ENCODE measurements at regions not wholly inside any gene's neighbourhood (a gene's known extent, or its start where the extent isn't known, plus 50 kb on each side); places are given as distances from the start of the nearest gene placed in this dataset.

GRCh38 chr1:235059221-235059620 lies 69.4 kb downstream of the TOMM20 start:
- Mint-ChIP-seq H3K4me3 (no peak overlapping the region), H3K27ac (no peak overlapping the region), H3K27me3 (no peaks in the 10 kb centered on the region), H3K9me3 (ENCODE audit: insufficient read depth) (no peaks in the 10 kb centered on the region), H3K4me1 (peaks cover 20% of the 10 kb centered on the region)
- H3K27me3 ChIP-seq (replicated peaks in 1 of 4; ENCODE audit: control extremely low read depth in 1 of 4, control insufficient read depth in 3 of 4, insufficient read depth in 4 of 4, low read length in 3 of 4), result no peaks in the 10 kb centered on the region
- ChIA-PET CTCF (no interaction called here), POLR2A (no interaction called here)
- no peaks in the 10 kb centered on the region for H4K20me1 ChIP-seq (ENCODE audit: control insufficient read depth, insufficient read depth, low read length, poor library complexity, severe bottlenecking)
- H3K27ac ChIP-seq (ENCODE audit: low read length in 2 of 2), result no peak overlapping the region
- H3K79me2 ChIP-seq (ENCODE audit: control insufficient read depth, insufficient read depth, low read length), result no peaks in the 10 kb centered on the region
- H3K36me3 ChIP-seq (replicated peaks in 1 of 2; ENCODE audit: control extremely low read depth in 1 of 2, control insufficient read depth in 1 of 2, extremely low read depth in 1 of 2, insufficient read depth in 2 of 2, low read length in 1 of 2), result no peaks in the 10 kb centered on the region
- no peaks in the 10 kb centered on the region for H3K9me3 ChIP-seq (ENCODE audit: control extremely low read depth in 1 of 3, control insufficient read depth in 2 of 3, insufficient read depth in 1 of 3, low read length in 2 of 3)
- H3K4me3 ChIP-seq (ENCODE audit: control extremely low read depth in 1 of 5, extremely low read depth in 1 of 5, insufficient read depth in 1 of 5, low read depth in 2 of 5, low read length in 4 of 5), result no peak overlapping the region
- 92% methylated on average over 5 of the region's 6 CpGs for WGBS (ENCODE audit: insufficient coverage)
- H2AFZ ChIP-seq (ENCODE audit: insufficient read depth, low read depth, low read length, poor library complexity, severe bottlenecking), result no peak overlapping the region
- peaks cover 7 to 8% of the 10 kb centered on the region in 2 donors for H3K4me1 ChIP-seq (ENCODE audit: control insufficient read depth in 2 of 2, insufficient read depth in 2 of 2, low read length in 2 of 2)
- TF ChIP-seq CTCF (IDR thresholded peaks at IDR 0.05), result no peak
- no peak for TF ChIP-seq EZH2 (IDR thresholded peaks at IDR 0.05; ENCODE audit: borderline replicate concordance, insufficient read depth, low read depth, low read length, poor library complexity, severe bottlenecking)
- H3K4me2 ChIP-seq (replicated peaks; ENCODE audit: low read depth, low read length, poor library complexity, severe bottlenecking), result no peak overlapping the region
- no peak for DNase-seq
- intact Hi-C loops (cut with micrococcal nuclease), result no loop called here
- no peak overlapping the region for H3K9ac ChIP-seq (ENCODE audit: low read length)
- ATAC-seq (ENCODE audit: low read depth), result no peak

- H3K27ac Mint-ChIP-seq, result no peak overlapping the region
- intact Hi-C loops (cut with micrococcal nuclease), result no loop called here
- no peak for TF ChIP-seq EZH2 (IDR thresholded peaks at IDR 0.05; ENCODE audit: borderline replicate concordance, insufficient read depth, low read depth, low read length, poor library complexity, severe bottlenecking)
- TF ChIP-seq CTCF (IDR thresholded peaks at IDR 0.05), result peak; percentile 14
- H3K4me1 Mint-ChIP-seq, result peaks cover 18% of the 10 kb centered on the region
- H3K79me2 ChIP-seq (ENCODE audit: control insufficient read depth, insufficient read depth, low read length), result no peaks in the 10 kb centered on the region
- H3K9me3 Mint-ChIP-seq (ENCODE audit: insufficient read depth), result no peaks in the 10 kb centered on the region
- H3K9ac ChIP-seq (ENCODE audit: low read length), result no peak overlapping the region
- H3K27ac ChIP-seq (ENCODE audit: low read length in 2 of 2), result no peak overlapping the region
- no peaks in the 10 kb centered on the region for H3K27me3 ChIP-seq (replicated peaks in 1 of 4; ENCODE audit: control extremely low read depth in 1 of 4, control insufficient read depth in 3 of 4, insufficient read depth in 4 of 4, low read length in 3 of 4)
- POLR2A ChIA-PET, result interaction anchor here (0.7 kb wide), 1 partner anchor 36 kb away, joined by 3 read pairs; no protein-coding TSS in a partner anchor
- H2AFZ ChIP-seq (ENCODE audit: insufficient read depth, low read depth, low read length, poor library complexity, severe bottlenecking), result no peak overlapping the region
- no peaks in the 10 kb centered on the region for H3K9me3 ChIP-seq (ENCODE audit: control extremely low read depth in 1 of 3, control insufficient read depth in 2 of 3, insufficient read depth in 1 of 3, low read length in 2 of 3)
- H3K4me3 ChIP-seq (ENCODE audit: control extremely low read depth in 1 of 5, extremely low read depth in 1 of 5, insufficient read depth in 1 of 5, low read depth in 2 of 5, low read length in 4 of 5), result no peak overlapping the region
- DNase-seq (no peak), ATAC-seq (ENCODE audit: low read depth) (no peak)
- no peaks in the 10 kb centered on the region for H3K36me3 ChIP-seq (replicated peaks in 1 of 2; ENCODE audit: control extremely low read depth in 1 of 2, control insufficient read depth in 1 of 2, extremely low read depth in 1 of 2, insufficient read depth in 2 of 2, low read length in 1 of 2)
- H3K4me1 ChIP-seq (ENCODE audit: control insufficient read depth in 2 of 2, insufficient read depth in 2 of 2, low read length in 2 of 2), result peaks cover 7 to 8% of the 10 kb centered on the region in 2 donors
- no peaks in the 10 kb centered on the region for H3K27me3 Mint-ChIP-seq
- no peaks in the 10 kb centered on the region for H4K20me1 ChIP-seq (ENCODE audit: control insufficient read depth, insufficient read depth, low read length, poor library complexity, severe bottlenecking)
- CTCF ChIA-PET, result interaction anchor here (1.3 kb wide), 1 partner anchor 461 kb away, joined by 3 read pairs; no protein-coding TSS in a partner anchor
- H3K4me3 Mint-ChIP-seq, result no peak overlapping the region
- WGBS (ENCODE audit: insufficient coverage), result no CpG with 5 or more reads among the region's 1 CpG
- H3K4me2 ChIP-seq (replicated peaks; ENCODE audit: low read depth, low read length, poor library complexity, severe bottlenecking), result no peak overlapping the region
Observed at GRCh38 chr1:235058695-235059094, 69.9 kb downstream of the TOMM20 start.
